ENCODE measurements at regions not wholly inside any gene's neighbourhood (a gene's known extent, or its start where the extent isn't known, plus 50 kb on each side); places are given as distances from the start of the nearest gene placed in this dataset.
A peak's percentile ranks its signal among the peaks of the same experiment; 100 is the strongest.

DNA sequence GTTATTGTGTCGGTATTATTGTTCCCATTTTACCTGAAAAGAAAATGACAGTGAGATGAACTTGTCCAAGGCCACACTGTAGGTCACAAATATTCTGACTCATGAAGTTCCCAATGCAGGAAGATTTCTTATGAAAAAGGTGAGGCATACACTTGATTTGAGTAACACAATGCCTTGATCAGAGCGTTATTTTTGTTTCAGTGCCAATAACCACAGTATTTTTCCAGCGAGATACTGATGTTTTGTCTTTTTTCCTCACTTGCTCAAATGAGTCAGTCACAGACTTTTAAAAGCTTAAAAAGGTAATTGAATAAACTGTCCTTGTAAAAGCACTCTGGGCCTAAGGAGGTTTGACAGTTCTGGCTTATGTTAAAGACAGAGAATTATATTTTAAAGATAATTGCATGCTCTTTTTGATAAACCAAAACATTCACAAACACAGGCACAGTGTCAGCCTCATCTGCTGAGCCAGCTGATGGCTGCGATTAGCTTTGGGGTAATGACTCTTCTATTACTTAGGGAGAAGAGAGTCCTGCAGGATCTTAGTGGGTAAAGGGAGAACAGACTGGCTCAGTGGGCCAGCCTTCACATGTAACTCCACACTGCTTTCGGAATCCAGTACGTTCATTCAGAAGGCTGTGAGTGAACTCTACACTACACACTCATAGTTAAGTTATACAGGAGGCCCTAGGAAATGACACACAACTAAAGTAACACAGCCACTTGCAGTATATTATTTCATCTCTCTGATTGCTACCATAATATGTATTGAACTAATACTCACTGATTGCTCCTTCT lies 165.5 kb upstream of the CD180 start:
- peak; percentile 56 for DNase-seq (ENCODE audit: low read depth)
- no peak overlapping the region for H3K4me3 ChIP-seq (ENCODE audit: low read depth, low read length)

GRCh38 chr5:67360047-67360446 lies 163.4 kb upstream of the CD180 start:
- DNase-seq (ENCODE audit: low read depth), result peak; percentile 12
- TF ChIP-seq, protein P1, sequence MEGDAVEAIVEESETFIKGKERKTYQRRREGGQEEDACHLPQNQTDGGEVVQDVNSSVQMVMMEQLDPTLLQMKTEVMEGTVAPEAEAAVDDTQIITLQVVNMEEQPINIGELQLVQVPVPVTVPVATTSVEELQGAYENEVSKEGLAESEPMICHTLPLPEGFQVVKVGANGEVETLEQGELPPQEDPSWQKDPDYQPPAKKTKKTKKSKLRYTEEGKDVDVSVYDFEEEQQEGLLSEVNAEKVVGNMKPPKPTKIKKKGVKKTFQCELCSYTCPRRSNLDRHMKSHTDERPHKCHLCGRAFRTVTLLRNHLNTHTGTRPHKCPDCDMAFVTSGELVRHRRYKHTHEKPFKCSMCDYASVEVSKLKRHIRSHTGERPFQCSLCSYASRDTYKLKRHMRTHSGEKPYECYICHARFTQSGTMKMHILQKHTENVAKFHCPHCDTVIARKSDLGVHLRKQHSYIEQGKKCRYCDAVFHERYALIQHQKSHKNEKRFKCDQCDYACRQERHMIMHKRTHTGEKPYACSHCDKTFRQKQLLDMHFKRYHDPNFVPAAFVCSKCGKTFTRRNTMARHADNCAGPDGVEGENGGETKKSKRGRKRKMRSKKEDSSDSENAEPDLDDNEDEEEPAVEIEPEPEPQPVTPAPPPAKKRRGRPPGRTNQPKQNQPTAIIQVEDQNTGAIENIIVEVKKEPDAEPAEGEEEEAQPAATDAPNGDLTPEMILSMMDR (conservative IDR thresholded peaks at IDR 0.05; ENCODE audit: low read depth, low read length), result no peak
- H3K4me3 ChIP-seq (ENCODE audit: low read depth, low read length), result no peak overlapping the region

More for the DNA sequence above, 165.5 kb upstream of the CD180 start:
- TF ChIP-seq, protein P1 (conservative IDR thresholded peaks at IDR 0.05; ENCODE audit: low read depth, low read length), result no peak

DNA sequence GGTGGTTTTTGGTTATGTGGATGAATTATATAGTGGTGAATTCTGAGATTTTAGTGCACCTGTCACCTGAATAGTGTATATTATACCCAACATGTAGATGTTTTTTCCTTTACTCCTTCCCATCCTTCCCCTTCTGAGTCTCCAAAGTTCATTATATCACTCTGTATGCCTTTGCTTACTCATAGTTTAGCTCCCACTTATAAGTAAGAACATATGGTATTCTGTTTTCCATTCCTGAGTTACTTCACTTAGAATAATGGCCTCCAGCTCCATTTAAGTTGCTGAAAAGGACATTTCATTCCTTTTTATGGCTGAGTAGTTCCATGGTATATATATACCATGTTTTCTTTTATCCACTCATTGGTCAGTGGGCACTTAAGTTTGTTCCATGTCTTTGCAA lies 161.6 kb upstream of the CD180 start:
- TF ChIP-seq, protein P1 (conservative IDR thresholded peaks at IDR 0.05; ENCODE audit: low read depth, low read length), result no peak
- H3K4me3 ChIP-seq (ENCODE audit: low read depth, low read length), result no peak overlapping the region
- no peak for DNase-seq (ENCODE audit: low read depth)

DNA sequence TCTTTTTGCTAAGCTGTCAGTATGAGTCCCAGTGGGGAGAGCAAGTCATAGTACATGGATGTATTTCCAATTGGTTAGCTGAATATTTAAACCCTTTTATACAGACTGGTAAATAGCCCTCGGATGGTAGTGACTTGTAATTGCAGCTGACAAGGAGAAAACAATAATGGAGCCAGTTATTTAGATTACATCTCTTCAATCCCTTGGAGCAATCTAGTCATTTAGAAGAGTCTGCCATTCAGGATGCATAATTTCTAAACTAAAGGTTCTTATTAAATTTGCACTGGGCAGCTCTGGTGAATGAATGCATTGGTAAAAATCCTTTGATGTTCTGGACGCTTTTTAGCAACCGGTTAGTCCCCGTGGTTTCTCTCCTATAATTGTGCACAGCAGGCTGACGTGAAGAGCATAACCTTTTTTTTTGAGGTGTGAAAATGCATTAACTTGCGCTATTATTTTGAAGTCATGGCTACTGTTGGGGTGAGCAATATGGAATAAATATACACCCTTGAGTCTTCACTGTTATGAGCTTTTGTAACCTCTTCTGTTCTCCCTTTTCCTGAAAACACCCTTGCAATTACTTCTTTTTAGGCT lies 158.6 kb upstream of the CD180 start:
- no peak for DNase-seq (ENCODE audit: low read depth)
- no peak overlapping the region for H3K4me3 ChIP-seq (ENCODE audit: low read depth, low read length)
- TF ChIP-seq, protein P1 (conservative IDR thresholded peaks at IDR 0.05; ENCODE audit: low read depth, low read length), result no peak

GRCh38 chr5:67353500-67354450 lies 157.2 kb upstream of the CD180 start:
- TF ChIP-seq, protein P1 (conservative IDR thresholded peaks at IDR 0.05; ENCODE audit: low read depth, low read length), result no peak
- peak; percentile 38 for DNase-seq (ENCODE audit: low read depth)
- no peak overlapping the region for H3K4me3 ChIP-seq (ENCODE audit: low read depth, low read length)

- TF ChIP-seq, protein P1 (conservative IDR thresholded peaks at IDR 0.05; ENCODE audit: low read depth, low read length), result no peak
- DNase-seq (ENCODE audit: low read depth), result no peak
- H3K4me3 ChIP-seq (ENCODE audit: low read depth, low read length), result no peak overlapping the region
Observed at GRCh38 chr5:67350618-67351201, 154.1 kb upstream of the CD180 start.
